Breast epithelium (tissue), 3 donors: ENCODE measurements at regions not wholly inside any gene's neighbourhood (a gene's known extent, or its start where the extent isn't known, plus 50 kb on each side); places are given as distances from the start of the nearest gene placed in this dataset.

Experiments
- POLR2A ChIP-seq: fragments of 450-650 bp; IDR thresholded peaks from one replicate; pipeline ENCODE4 v1.6.1; 2016; ENCODE audit warnings: antibody characterized with exemption, mild to moderate bottlenecking, moderate library complexity
- TF ChIP-seq, protein P1 (sequence below), 3 donors: fragments of 450-650 bp; IDR thresholded peaks; one replicate each; pipeline ENCODE4 v1.5.1; 2016 to 2017; ENCODE audit warnings: antibody characterized with exemption in 3 of 3, mild to moderate bottlenecking in 3 of 3, moderate library complexity in 3 of 3

DNA sequence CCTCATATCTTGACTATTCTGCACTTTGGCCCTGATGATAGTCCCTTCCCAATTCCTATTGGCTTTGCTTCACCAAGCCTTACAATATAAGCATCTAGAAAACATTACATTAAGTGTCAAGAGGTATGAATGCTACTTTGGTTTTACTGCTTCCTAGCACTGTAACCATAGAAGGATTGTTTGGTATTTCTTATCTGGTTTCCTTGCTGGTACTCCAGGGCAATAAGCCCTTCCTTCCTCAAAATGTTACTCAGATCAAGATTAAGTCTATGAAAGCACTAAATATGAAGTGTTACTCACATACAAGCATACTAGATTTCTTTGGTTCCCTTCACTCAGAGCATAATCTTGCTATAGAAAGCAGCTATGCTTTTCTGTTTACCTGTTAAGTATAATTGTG is 492.5 kb downstream of the ETV1 start:
- TF ChIP-seq, protein P1, sequence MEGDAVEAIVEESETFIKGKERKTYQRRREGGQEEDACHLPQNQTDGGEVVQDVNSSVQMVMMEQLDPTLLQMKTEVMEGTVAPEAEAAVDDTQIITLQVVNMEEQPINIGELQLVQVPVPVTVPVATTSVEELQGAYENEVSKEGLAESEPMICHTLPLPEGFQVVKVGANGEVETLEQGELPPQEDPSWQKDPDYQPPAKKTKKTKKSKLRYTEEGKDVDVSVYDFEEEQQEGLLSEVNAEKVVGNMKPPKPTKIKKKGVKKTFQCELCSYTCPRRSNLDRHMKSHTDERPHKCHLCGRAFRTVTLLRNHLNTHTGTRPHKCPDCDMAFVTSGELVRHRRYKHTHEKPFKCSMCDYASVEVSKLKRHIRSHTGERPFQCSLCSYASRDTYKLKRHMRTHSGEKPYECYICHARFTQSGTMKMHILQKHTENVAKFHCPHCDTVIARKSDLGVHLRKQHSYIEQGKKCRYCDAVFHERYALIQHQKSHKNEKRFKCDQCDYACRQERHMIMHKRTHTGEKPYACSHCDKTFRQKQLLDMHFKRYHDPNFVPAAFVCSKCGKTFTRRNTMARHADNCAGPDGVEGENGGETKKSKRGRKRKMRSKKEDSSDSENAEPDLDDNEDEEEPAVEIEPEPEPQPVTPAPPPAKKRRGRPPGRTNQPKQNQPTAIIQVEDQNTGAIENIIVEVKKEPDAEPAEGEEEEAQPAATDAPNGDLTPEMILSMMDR (IDR thresholded peaks at IDR 0.05): no peak
- TF ChIP-seq POLR2A: no peak
